Endothelial cell of umbilical vein (primary cell): ENCODE measurements at regions not wholly inside any gene's neighbourhood (a gene's known extent, or its start where the extent isn't known, plus 50 kb on each side); places are given as distances from the start of the nearest gene placed in this dataset.

Source experiments
- BruUV-seq: library from RNA; stranded (reverse); fragments of 400-500 nt; replicated peaks from 2 replicates; lab custom pipeline; 2021; lab: Mats Ljungman, UMichigan
- CTCF ChIA-PET: fragments of 300-600, 350-600 bp; sonication (Branson Sonifier 250); formaldehyde crosslinking; loops from one replicate; lab custom pipeline; 2021; ENCODE audit warnings: antibody characterized with exemption, inconsistent platforms; lab: Charles Lee
- POLR2A ChIA-PET: fragments of 300-600, 350-600 bp; sonication (Branson Sonifier 250); formaldehyde crosslinking; loops from one replicate; lab custom pipeline; 2021; ENCODE audit warnings: antibody characterized with exemption, inconsistent platforms; lab: Charles Lee
- DNase-seq: peaks from one replicate; pipeline ENCODE4 v3.0.0-alpha.2; 2011; ENCODE audit warnings: low read depth, low spot score
- FAIRE-seq: peaks from 2 replicates; lab custom pipeline; 2011; peaks lifted over from hg19 to GRCh38; lab: Jason Lieb, UNC
- H2AFZ ChIP-seq: 2 replicates; pipeline ENCODE4 v1.6.0; 2012; ENCODE audit warnings: low read depth, low read length, control low read depth, inconsistent platforms
- H3K27ac ChIP-seq: 2 replicates; pipeline ENCODE4 v1.5.1; 2011; ENCODE audit warnings: low read depth, mild to moderate bottlenecking, control low read depth, low read length, moderate library complexity; ENCODE audit not compliant: insufficient read depth
- H3K27me3 ChIP-seq, 2 experiments: 2 replicates each; pipeline versions ENCODE4 v1.6.0 to v1.6.1; 2011; ENCODE audit warnings: low read length in 2 of 2, mixed read lengths in 1 of 2; ENCODE audit not compliant: control insufficient read depth in 2 of 2, insufficient read depth in 2 of 2
- H3K36me3 ChIP-seq, 2 experiments: 2 replicates in 1 of 2; 3 replicates in 1 of 2; pipeline ENCODE4 v1.5.1; 2011; ENCODE audit warnings: low read length in 2 of 2, mild to moderate bottlenecking in 1 of 2, moderate library complexity in 1 of 2; ENCODE audit not compliant: control insufficient read depth in 2 of 2, insufficient read depth in 2 of 2; ENCODE audit errors: extremely low read depth in 1 of 2
- H3K4me1 ChIP-seq: 3 replicates; pipeline ENCODE4 v1.5.1; 2011; ENCODE audit warnings: mild to moderate bottlenecking, low read length; ENCODE audit not compliant: control insufficient read depth, insufficient read depth; ENCODE audit errors: extremely low read depth
- H3K4me2 ChIP-seq: 2 replicates; pipeline ENCODE4 v1.6.1; 2011; ENCODE audit warnings: low read length, control low read depth, mixed read lengths; ENCODE audit not compliant: insufficient read depth
- H3K4me3 ChIP-seq, 3 experiments: fragments of 200-600 bp in 1 of 3; sonication (generic), shearing (Covaris generic) in 1 of 3; replicated peaks in 1 of 3; 2 replicates each; pipeline ENCODE4 v1.5.1; 2011 to 2016; ENCODE audit warnings: control low read depth in 3 of 3, low read length in 3 of 3, mild to moderate bottlenecking in 2 of 3, inconsistent platforms in 1 of 3, low read depth in 1 of 3, moderate library complexity in 1 of 3; ENCODE audit not compliant: insufficient read depth in 1 of 3
- H3K79me2 ChIP-seq: 2 replicates; pipeline ENCODE4 v1.6.0; 2012; ENCODE audit warnings: low read length, inconsistent platforms; ENCODE audit not compliant: control insufficient read depth, insufficient read depth
- H3K9ac ChIP-seq: replicated peaks from 2 replicates; pipeline ENCODE3; 2011; ENCODE audit warnings: low read length, control low read depth; ENCODE audit not compliant: insufficient read depth; ENCODE audit errors: extremely low read depth
- H3K9me1 ChIP-seq: replicated peaks from 3 replicates; pipeline ENCODE4 v1.6.0; 2011; ENCODE audit warnings: mild to moderate bottlenecking, low read length; ENCODE audit not compliant: control insufficient read depth, insufficient read depth; ENCODE audit errors: extremely low read depth
- H3K9me3 ChIP-seq: replicated peaks from 2 replicates; pipeline ENCODE4 v1.5.1; 2012; ENCODE audit warnings: low read length, inconsistent platforms; ENCODE audit not compliant: control insufficient read depth, insufficient read depth
- H4K20me1 ChIP-seq: replicated peaks from 2 replicates; pipeline ENCODE3; 2011; ENCODE audit warnings: mild to moderate bottlenecking, low read length; ENCODE audit not compliant: control insufficient read depth, insufficient read depth; ENCODE audit errors: extremely low read depth
- CTCF ChIP-seq, 2 donors: IDR thresholded peaks; 1 replicate in 1 of 2; 2 replicates in 1 of 2; pipeline ENCODE4 v1.5.1; 2011; ENCODE audit warnings: low read length in 2 of 2, mild to moderate bottlenecking in 2 of 2, moderate library complexity in 2 of 2, control low read depth in 1 of 2, inconsistent platforms in 1 of 2, low read depth in 1 of 2; ENCODE audit not compliant: insufficient read depth in 1 of 2; ENCODE audit errors: extremely low read depth in 1 of 2
- EZH2 ChIP-seq: IDR thresholded peaks from 2 replicates; pipeline ENCODE4 v1.6.1; 2012; ENCODE audit warnings: borderline replicate concordance, low read depth, mild to moderate bottlenecking, moderate library complexity, low read length, inconsistent platforms; ENCODE audit not compliant: severe bottlenecking
- FOS ChIP-seq: IDR thresholded peaks from 2 replicates; pipeline ENCODE4 v1.6.1; 2011; ENCODE audit warnings: mild to moderate bottlenecking, low read length, moderate library complexity, borderline replicate concordance; ENCODE audit not compliant: insufficient read depth
- GATA2 ChIP-seq: IDR thresholded peaks from 2 replicates; pipeline ENCODE4 v1.7.0; 2011; ENCODE audit warnings: low read depth, mild to moderate bottlenecking, moderate library complexity, mixed read lengths, low read length; ENCODE audit not compliant: insufficient read length, insufficient read depth
- JUN ChIP-seq: IDR thresholded peaks from 2 replicates; pipeline ENCODE4 v1.6.1; 2011; ENCODE audit warnings: borderline replicate concordance, low read depth; ENCODE audit not compliant: insufficient read length, insufficient read depth
- MAX ChIP-seq: IDR thresholded peaks from 2 replicates; pipeline ENCODE4 v1.6.1; 2011; ENCODE audit not compliant: insufficient read depth, insufficient read length
- MYC ChIP-seq: IDR thresholded peaks from one replicate; pipeline ENCODE4 v1.6.1; 2011; ENCODE audit warnings: mild to moderate bottlenecking, low read depth, low read length
- POLR2A ChIP-seq: IDR thresholded peaks from 2 replicates; pipeline ENCODE4 v1.6.1; 2012; ENCODE audit warnings: low read depth, mild to moderate bottlenecking, control low read depth, low read length
- POLR2AphosphoS5 ChIP-seq: IDR thresholded peaks from 2 replicates; pipeline ENCODE4 v1.6.1; 2012; ENCODE audit warnings: low read depth, mild to moderate bottlenecking, control low read depth, low read length, moderate library complexity; ENCODE audit not compliant: insufficient read depth
- dilution Hi-C: fragments of 300-500 bp; cut with MboI; formaldehyde crosslinking; loops from one replicate; pipeline ENCODE4 v1.15.0; 2019; ENCODE audit warnings: low sequenced_read_pairs; ENCODE audit not compliant: extremely low pct_ligation_motif_present
- intact Hi-C: fragments of 100-400 bp; cut with micrococcal nuclease; formaldehyde crosslinking; loops from one replicate; pipeline ENCODE4 v1.10.0; 2022

- H3K9me1 ChIP-seq, result no peaks in the 10 kb centered on the region
- H3K79me2 ChIP-seq, result no peaks in the 10 kb centered on the region
- DNase-seq (no peak), FAIRE-seq (no peak)
- dilution Hi-C loops (no loop called here), intact Hi-C loops (no loop called here)
- ChIA-PET CTCF (no interaction called here), POLR2A (no interaction called here)
- H3K36me3 ChIP-seq, result no peaks in the 10 kb centered on the region
- BruUV-seq, result no TSS peak
- H3K4me1 ChIP-seq, result no peaks in the 10 kb centered on the region
- no peak overlapping the region for H3K9ac ChIP-seq
- H2AFZ ChIP-seq, result no peak overlapping the region
- H3K4me3 ChIP-seq, result no peak overlapping the region
- H3K27ac ChIP-seq, result no peak overlapping the region
- H3K27me3 ChIP-seq, result no peaks in the 10 kb centered on the region
- H3K9me3 ChIP-seq, result no peaks in the 10 kb centered on the region
- no peak overlapping the region for H3K4me2 ChIP-seq
- H4K20me1 ChIP-seq, result no peaks in the 10 kb centered on the region
- TF ChIP-seq MYC (no peak), POLR2A (no peak), EZH2 (no peak), MAX (no peak), CTCF (IDR thresholded peaks at IDR 0.05; ENCODE audit: extremely low read depth in 1 of 2, insufficient read depth in 1 of 2, low read depth in 1 of 2, low read length in 2 of 2) (no peak), GATA2 (no peak), FOS (no peak), JUN (no peak), POLR2AphosphoS5 (no peak)
Observed at GRCh38 chr5:35336230-35336629, 105.9 kb upstream of the PRLR start.
